GM06990 (cell line): ENCODE measurements at regions not wholly inside any gene's neighbourhood (a gene's known extent, or its start where the extent isn't known, plus 50 kb on each side); places are given as distances from the start of the nearest gene placed in this dataset.

Source experiments
- DNase-seq: peaks from one replicate; pipeline ENCODE4 v3.0.0-alpha.2; 2011; ENCODE audit not compliant: insufficient read length; ENCODE audit errors: extremely low read depth
- H3K27me3 ChIP-seq: replicated peaks from 2 replicates; pipeline ENCODE4 v1.6.0; 2011; ENCODE audit warnings: low read length; ENCODE audit not compliant: control insufficient read depth, insufficient read depth
- H3K36me3 ChIP-seq: 2 replicates; pipeline ENCODE4 v1.5.1; 2011; ENCODE audit warnings: low read length; ENCODE audit not compliant: control insufficient read depth, insufficient read depth
- H3K4me3 ChIP-seq: replicated peaks from 2 replicates; pipeline ENCODE4 v1.5.1; 2011; ENCODE audit warnings: low read depth, mild to moderate bottlenecking, control low read depth, low read length
- TF ChIP-seq, protein P1 (sequence below): IDR thresholded peaks from 2 replicates; pipeline ENCODE4 v1.5.1; 2011; ENCODE audit warnings: low read length, control low read depth, mild to moderate bottlenecking, inconsistent platforms; ENCODE audit not compliant: insufficient read depth, poor library complexity, severe bottlenecking

DNA sequence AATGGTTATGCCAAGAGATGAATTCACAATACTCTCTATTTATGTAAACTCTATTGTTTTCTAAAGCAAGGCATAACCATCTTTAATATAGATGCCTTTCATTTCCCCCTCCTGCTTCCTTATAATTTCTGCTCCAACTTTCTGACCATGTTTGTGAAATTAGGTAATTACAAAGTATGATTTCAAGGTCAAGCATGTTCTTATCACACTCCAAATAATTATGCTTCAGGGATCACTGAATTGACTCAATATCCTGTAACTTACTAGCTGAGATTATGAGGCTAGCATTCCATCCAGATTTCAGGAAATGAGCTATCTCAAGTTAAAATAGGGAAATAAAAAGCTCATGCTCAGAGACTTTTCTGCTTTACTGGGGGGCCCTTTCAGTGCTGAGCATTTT lies 655.9 kb upstream of the IGFBP3 start:
- H3K4me3 ChIP-seq, result no peak overlapping the region
- TF ChIP-seq, protein P1, sequence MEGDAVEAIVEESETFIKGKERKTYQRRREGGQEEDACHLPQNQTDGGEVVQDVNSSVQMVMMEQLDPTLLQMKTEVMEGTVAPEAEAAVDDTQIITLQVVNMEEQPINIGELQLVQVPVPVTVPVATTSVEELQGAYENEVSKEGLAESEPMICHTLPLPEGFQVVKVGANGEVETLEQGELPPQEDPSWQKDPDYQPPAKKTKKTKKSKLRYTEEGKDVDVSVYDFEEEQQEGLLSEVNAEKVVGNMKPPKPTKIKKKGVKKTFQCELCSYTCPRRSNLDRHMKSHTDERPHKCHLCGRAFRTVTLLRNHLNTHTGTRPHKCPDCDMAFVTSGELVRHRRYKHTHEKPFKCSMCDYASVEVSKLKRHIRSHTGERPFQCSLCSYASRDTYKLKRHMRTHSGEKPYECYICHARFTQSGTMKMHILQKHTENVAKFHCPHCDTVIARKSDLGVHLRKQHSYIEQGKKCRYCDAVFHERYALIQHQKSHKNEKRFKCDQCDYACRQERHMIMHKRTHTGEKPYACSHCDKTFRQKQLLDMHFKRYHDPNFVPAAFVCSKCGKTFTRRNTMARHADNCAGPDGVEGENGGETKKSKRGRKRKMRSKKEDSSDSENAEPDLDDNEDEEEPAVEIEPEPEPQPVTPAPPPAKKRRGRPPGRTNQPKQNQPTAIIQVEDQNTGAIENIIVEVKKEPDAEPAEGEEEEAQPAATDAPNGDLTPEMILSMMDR, result no peak
- no peaks in the 10 kb centered on the region for H3K36me3 ChIP-seq
- DNase-seq, result no peak
- no peaks in the 10 kb centered on the region for H3K27me3 ChIP-seq

DNA sequence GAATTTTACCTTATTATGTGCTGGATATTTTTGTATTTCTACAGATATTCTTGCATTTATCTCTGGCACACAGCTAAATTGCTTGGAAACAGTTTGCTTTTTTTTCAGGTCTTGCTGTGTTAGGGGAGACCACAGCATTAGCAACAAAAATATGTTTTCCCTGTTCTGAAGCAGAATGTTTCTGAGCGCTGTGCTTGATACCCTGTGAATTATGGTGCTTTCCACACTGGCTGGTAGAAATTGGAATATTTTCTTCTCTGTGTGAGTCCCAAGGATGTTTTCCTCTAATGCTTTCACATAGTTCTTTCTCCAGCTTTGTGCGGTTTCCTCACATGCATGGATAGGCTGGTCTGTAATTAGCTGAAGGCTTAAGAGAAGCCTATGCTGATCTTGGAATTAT lies 651.6 kb upstream of the IGFBP3 start:
- no peaks in the 10 kb centered on the region for H3K27me3 ChIP-seq
- TF ChIP-seq, protein P1, result no peak

DNA sequence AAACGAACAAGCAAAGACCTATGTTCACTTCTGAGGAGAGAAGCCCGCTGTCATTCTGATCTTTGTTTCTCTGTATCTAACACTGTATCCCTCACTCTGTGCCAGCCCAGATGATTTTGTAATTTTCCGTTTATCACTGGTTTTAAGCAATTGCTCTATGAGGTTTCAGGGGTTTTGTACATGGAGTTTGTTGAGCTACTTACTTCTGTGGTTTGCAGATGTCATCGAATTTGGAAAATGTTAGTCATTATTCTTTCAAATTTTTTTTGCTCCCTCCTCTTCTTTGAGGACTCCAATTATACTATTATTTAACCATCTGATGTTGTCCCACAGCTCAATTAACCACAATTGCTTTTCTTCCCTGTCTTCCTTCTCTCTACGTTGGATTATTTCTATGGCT lies 650.9 kb upstream of the IGFBP3 start:
- H3K4me3 ChIP-seq, result no peak overlapping the region
- DNase-seq, result no peak
- TF ChIP-seq, protein P1, result no peak
- H3K27me3 ChIP-seq, result no peaks in the 10 kb centered on the region
- no peaks in the 10 kb centered on the region for H3K36me3 ChIP-seq

More for the DNA sequence above, 651.6 kb upstream of the IGFBP3 start:
- H3K36me3 ChIP-seq, result no peaks in the 10 kb centered on the region
- no peak for DNase-seq
- H3K4me3 ChIP-seq, result no peak overlapping the region

DNA sequence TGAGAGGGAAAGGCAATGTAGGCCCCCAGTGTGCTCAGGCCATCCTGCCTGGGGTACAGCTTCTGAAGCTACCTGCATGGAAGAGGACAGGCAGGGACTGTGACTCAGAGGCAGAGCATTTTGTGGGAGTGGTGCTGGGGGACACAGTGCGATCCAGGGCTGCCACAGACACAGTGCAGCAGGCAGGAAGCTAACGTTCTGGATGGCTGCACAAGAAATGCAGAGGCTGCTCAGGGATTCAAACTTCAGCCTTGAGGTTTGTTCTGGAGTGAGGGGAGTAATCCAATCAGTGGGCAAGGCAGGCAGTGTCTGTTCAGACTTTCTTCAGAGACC lies 648.0 kb upstream of the IGFBP3 start:
- Histone ChIP-seq H3K36me3 (no peaks in the 10 kb centered on the region), H3K27me3 (no peaks in the 10 kb centered on the region), H3K4me3 (no peak overlapping the region)
- DNase-seq, result no peak
- TF ChIP-seq, protein P1, result no peak

DNA sequence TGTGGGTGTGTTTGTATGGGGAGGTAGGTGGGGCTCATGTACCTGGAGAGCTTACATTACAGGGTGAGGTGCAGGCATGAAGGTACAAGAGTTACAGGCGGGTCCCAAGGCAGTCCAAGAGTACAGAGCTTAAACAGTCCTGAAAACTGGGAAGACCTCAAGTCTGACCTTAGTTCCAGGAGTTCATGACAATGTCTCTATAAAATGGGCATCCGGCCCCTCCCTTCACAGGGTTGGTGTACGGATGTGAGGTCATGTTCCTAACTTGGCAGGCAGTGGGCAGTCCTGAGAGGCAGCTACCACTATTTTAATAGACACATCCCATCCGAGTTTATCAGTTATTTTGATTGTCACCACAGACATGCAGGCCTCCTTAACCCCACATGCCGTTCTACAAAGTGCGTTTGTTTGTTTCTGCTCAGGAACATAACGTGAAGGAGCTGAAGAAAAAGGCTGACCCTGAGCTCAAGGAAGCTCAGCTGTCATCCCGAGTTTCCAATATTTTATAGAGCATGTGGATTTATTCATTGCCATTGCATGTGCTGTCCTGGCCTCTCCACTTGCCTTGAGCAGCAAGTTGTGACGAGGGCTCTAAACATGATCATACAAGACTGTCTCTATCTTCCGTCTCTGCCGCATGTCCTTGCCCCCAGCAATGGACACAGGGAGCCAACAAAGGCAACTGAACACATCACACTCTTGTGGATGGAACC lies 647.5 kb upstream of the IGFBP3 start:
- H3K36me3 ChIP-seq, result no peaks in the 10 kb centered on the region
- TF ChIP-seq, protein P1, result no peak
- no peak overlapping the region for H3K4me3 ChIP-seq

DNA sequence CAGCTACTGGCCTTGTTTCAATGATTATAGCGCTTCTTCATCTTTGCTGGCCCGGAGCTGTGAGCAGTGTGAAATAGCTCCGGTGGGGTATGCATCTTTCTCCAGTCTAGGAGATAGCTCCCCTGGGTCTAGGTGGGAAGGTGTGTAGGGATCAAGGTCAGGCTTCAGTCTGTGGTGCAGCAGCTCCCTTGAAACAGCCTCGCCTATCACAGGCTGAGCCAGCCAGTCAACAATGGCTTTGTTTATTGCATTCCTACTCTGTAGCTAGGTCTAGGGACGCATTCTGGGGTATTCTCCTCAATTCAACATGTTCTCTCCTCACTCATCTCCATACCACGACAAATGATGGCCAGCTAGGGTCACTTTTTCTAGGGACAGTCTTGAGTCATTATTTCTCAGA lies 646.8 kb upstream of the IGFBP3 start:
- Histone ChIP-seq H3K36me3 (no peaks in the 10 kb centered on the region), H3K4me3 (no peak overlapping the region), H3K27me3 (no peaks in the 10 kb centered on the region)
- no peak for DNase-seq
- TF ChIP-seq, protein P1, result no peak

More for the DNA sequence above, 647.5 kb upstream of the IGFBP3 start:
- DNase-seq, result no peak
- H3K27me3 ChIP-seq, result no peaks in the 10 kb centered on the region
